Esophagus (tissue), 2 donors: ENCODE measurements at regions not wholly inside any gene's neighbourhood (a gene's known extent, or its start where the extent isn't known, plus 50 kb on each side); places are given as distances from the start of the nearest gene placed in this dataset.

Experiments
- H3K27ac ChIP-seq, 2 donors: one replicate each; pipeline ENCODE4 v1.5.1; 2013; ENCODE audit warnings: low read depth in 2 of 2, mild to moderate bottlenecking in 2 of 2, inconsistent platforms in 1 of 2, low read length in 1 of 2, moderate library complexity in 1 of 2
- H3K27me3 ChIP-seq, 2 donors: one replicate each; pipeline ENCODE4 v1.6.1; 2013; ENCODE audit warnings: low read length in 2 of 2, control low read depth in 1 of 2, mild to moderate bottlenecking in 1 of 2; ENCODE audit not compliant: insufficient read depth in 2 of 2, control insufficient read depth in 1 of 2
- H3K36me3 ChIP-seq, 2 donors: one replicate each; pipeline ENCODE4 v1.6.1; 2013; ENCODE audit warnings: low read length in 1 of 2; ENCODE audit not compliant: control insufficient read depth in 2 of 2, insufficient read depth in 2 of 2
- H3K4me1 ChIP-seq, 2 donors: one replicate each; pipeline ENCODE4 v1.6.1; 2013; ENCODE audit warnings: low read length in 1 of 2; ENCODE audit not compliant: control insufficient read depth in 2 of 2, insufficient read depth in 2 of 2
- H3K4me3 ChIP-seq, 2 donors: one replicate each; pipeline ENCODE4 v1.5.1; 2013; ENCODE audit warnings: low read length in 2 of 2, mild to moderate bottlenecking in 2 of 2, low read depth in 1 of 2, moderate library complexity in 1 of 2
- H3K9me3 ChIP-seq, 2 donors: one replicate each; pipeline ENCODE4 v1.6.1; 2013; ENCODE audit warnings: mild to moderate bottlenecking in 2 of 2, low read depth in 1 of 2, low read length in 1 of 2, moderate library complexity in 1 of 2; ENCODE audit not compliant: control insufficient read depth in 2 of 2, insufficient read depth in 1 of 2
- WGBS, 2 donors: extraction: QIAGEN DNeasy Blood & Tissue Kit; methylation state at CpG; one replicate each; pipeline ENCODE4 v1.1.7; 2013; 5-methylcytosine and 5-hydroxymethylcytosine counted together
- donor health status: healthy with polysubstance abuse.
- donor health status: Bipolar disorder and iron deficiency.

DNA sequence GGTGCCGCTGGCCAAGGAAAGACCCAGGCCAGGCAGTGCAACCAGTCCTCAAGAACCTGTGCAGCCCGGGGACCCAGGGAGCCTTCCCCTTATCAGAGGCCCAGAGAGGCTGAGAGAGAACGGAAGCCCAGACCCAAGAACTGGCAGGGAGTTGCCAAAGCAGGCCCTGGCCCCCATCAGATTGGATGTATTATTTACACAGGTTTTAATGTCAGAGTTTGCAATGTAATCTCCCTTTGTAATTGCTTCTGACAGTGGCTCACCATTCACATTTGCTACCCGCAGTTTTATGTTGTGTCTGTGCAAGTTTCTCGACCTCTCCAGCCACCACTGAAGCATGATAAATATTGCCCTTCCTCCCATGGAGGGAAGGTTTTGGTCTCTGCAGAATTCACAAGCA is 660.9 kb downstream of the LIG4 start:
- Histone ChIP-seq H3K27me3 (no peaks in the 10 kb centered on the region), H3K9me3 (peaks cover 2% of the 10 kb centered on the region in 2 donors), H3K4me1 (no peaks in the 10 kb centered on the region), H3K27ac (no peak overlapping the region), H3K36me3 (no peaks in the 10 kb centered on the region), H3K4me3 (no peak overlapping the region)
- 51 to 60% methylated on average over 5 of the region's 5 CpGs for WGBS, 2 donors

DNA sequence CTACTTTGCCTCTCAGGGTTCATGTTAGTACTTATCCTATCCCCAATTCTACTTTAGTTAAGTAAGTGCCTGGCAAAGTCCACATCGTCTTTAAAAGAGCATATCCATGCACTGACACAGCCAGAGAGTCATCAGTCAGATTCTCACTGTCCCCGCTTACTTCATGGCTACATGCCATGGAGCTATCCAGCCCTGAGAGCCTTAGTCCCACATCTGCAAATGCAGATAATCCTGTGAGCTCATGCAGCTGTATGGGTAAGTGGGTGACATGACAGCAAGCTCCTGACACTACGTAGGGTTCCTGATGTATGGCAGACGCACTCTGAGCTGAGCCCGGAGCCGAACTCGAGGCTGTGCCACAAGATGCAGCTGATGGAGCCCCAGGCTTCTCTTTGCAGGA is 661.5 kb downstream of the LIG4 start:
- no peaks in the 10 kb centered on the region for H3K4me1 ChIP-seq
- 71 to 73% methylated on average over 7 of the region's 7 CpGs for WGBS, 2 donors
- H3K9me3 ChIP-seq: peaks cover 2% of the 10 kb centered on the region in 2 donors
- H3K27ac ChIP-seq: no peak overlapping the region
- H3K36me3 ChIP-seq: no peaks in the 10 kb centered on the region
- H3K4me3 ChIP-seq: no peak overlapping the region
- no peaks in the 10 kb centered on the region for H3K27me3 ChIP-seq

DNA sequence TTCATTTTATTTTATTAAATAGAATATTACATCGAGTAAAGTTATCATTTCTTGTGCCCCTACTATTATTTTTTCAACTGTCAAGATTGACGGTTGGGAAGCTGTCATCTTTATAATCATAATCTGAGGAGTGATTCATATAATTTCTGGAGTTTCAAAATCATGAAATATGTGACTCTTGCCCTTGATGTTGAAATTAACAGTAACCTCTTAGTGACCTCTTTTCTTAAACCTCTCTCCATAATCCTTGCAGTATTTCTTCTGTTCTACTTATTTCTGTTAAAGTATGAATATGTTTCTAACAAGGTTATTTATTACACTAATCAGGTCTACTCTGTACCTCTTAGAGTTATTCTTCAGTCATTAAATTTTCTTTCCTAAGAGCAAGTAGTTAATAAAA is 663.8 kb downstream of the LIG4 start:
- WGBS, 2 donors: 60 to 73% methylated on average over 2 of the region's 2 CpGs
- Histone ChIP-seq H3K4me3 (no peak overlapping the region), H3K9me3 (peaks cover 2% of the 10 kb centered on the region in 2 donors), H3K36me3 (no peaks in the 10 kb centered on the region), H3K27ac (no peak overlapping the region), H3K27me3 (no peaks in the 10 kb centered on the region), H3K4me1 (no peaks in the 10 kb centered on the region)

DNA sequence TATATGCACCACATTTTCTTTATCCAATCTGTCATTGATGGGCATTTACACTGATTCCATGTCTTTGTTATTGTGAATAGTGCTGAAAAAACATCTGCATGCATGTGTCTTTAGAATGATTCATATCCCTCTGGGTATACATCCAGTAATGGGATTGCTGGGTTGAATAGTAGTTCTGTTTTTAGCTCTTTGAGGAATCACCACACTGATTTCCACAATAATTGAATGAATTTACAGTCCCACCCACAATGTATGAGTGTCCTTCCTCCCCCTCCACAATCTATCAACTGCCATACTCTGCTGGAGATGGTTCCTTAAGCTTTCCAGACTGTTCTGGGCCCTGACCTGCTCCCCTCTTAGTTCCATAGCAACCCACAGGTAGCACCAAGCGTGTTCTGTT is 667.0 kb downstream of the LIG4 start:
- Histone ChIP-seq H3K36me3 (no peaks in the 10 kb centered on the region), H3K27me3 (no peaks in the 10 kb centered on the region), H3K4me3 (no peak overlapping the region), H3K4me1 (no peaks in the 10 kb centered on the region), H3K9me3 (peaks cover 0 to 4% of the 10 kb centered on the region in 2 donors), H3K27ac (no peak overlapping the region)
- WGBS, 2 donors: 45 to 50% methylated on average over 1 of the region's 1 CpG

DNA sequence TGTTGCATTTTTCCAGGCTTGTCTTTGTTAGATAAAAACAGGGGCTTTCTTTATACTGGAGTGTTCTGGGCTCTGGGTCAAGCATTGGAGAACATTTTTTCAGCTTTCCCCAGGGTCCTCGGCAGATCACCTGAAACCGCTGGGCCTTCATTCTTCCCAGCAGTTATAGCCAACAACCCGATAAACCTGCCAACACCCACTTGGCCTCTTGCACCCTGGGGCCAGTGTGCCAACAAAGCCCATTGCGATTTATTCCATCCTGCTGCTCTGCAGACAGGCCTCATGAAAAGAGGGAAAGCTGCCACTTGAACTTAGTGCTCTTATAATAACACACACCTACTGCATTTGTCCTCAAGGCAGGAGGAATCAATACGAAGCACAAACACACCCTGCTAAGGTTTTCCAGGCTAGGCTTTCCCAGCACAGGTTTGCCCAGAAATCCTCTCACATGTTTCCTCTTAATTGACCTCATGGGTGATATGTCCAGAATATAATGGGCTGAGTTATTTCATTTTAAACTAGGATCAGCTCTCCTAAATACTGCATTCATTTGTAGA is 669.3 kb downstream of the LIG4 start:
- 61 to 68% methylated on average over 5 of the region's 5 CpGs for WGBS, 2 donors
- Histone ChIP-seq H3K9me3 (peaks cover 0 to 4% of the 10 kb centered on the region in 2 donors), H3K36me3 (no peaks in the 10 kb centered on the region), H3K4me3 (no peak overlapping the region), H3K27me3 (no peaks in the 10 kb centered on the region), H3K27ac (no peak overlapping the region), H3K4me1 (no peaks in the 10 kb centered on the region)

DNA sequence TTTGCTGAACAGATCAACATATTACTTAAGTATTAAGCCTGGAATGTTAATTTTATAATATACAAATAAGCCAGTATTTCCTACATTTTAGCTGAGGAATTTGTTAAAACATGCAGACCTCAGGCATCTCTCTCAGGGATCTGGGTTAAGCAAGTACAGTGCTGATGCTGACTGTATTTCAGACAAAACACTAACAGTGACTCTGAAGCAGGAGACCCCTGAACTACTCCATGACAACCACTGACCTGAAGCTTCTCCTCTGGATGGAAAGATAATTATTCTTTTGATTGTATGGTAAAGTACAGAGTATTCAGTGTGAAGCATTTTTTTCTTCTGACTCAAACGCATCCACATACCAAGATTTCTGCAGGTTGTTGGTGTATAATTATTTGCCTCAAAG is 680.8 kb downstream of the LIG4 start:
- no peak overlapping the region for H3K27ac ChIP-seq
- H3K27me3 ChIP-seq: no peaks in the 10 kb centered on the region
- H3K36me3 ChIP-seq: no peaks in the 10 kb centered on the region
- no peak overlapping the region for H3K4me3 ChIP-seq
- no peaks in the 10 kb centered on the region for H3K9me3 ChIP-seq
- 66 to 80% methylated on average over 1 of the region's 1 CpG for whole genome bisulfite sequencing, 2 donors
- no peaks in the 10 kb centered on the region for H3K4me1 ChIP-seq

DNA sequence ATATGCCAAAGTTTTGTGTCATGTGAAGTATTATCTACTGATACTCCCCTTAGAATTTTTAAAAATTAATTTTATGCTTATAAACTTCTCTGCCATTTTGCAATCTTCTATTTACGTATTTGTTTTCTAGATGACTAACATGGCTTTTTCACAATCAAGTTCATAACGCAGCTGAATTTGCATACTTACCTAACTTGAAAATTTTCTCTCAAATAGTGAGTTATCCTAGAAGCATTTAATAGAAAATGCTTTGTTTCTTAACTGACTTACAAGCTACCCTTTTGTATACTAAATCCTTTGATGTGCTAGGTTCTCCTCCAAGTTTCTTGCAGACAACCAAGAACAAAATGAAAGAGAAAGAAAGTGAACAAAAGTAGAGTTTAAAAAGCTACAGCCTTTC is 683.5 kb downstream of the LIG4 start:
- Histone ChIP-seq H3K36me3 (no peaks in the 10 kb centered on the region), H3K4me3 (no peak overlapping the region), H3K27me3 (no peaks in the 10 kb centered on the region), H3K4me1 (no peaks in the 10 kb centered on the region), H3K27ac (no peak overlapping the region), H3K9me3 (no peaks in the 10 kb centered on the region)
- 72 to 76% methylated on average over 2 of the region's 2 CpGs for WGBS, 2 donors

DNA sequence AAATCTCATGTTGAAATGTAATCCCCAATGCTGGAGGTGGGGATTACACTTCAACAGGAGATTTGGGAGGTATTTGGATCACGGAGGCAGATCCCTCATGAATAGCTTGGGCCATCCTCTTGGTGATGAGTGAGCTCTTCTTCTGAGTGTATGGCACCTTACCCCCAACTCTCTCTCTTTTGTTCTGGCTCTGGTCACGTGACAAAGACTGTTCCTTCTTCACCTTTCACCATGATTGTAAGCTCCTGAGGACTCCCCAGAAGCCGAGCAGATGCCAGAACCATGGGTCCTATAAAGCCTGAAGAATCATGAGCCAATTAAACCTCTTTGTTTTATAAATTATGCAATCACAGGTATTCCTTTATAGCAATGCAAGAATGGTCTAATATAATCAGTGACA is 684.2 kb downstream of the LIG4 start:
- Histone ChIP-seq H3K27me3 (no peaks in the 10 kb centered on the region), H3K4me1 (no peaks in the 10 kb centered on the region), H3K9me3 (no peaks in the 10 kb centered on the region), H3K4me3 (no peak overlapping the region), H3K36me3 (no peaks in the 10 kb centered on the region), H3K27ac (no peak overlapping the region)
- WGBS, 2 donors: 56 to 62% methylated on average over 3 of the region's 3 CpGs

DNA sequence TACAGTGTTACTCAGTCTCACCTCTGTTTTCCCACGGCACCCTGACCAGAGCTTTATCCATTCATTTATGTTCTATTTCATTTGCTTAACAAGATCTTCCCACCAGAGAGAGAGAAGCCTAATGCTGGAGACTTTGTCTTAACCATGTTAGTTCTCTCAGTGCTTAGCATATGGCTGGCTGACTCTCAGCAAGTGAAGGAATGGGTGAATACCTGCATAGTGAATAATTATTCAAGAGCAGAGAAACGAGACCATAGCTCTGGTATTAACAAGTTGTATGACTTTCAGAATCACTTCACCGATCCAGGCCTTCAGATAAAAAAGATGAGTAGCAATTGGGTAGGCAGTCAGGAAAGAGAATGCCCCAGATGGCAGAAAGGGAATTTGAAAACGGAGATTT is 686.3 kb downstream of the LIG4 start:
- Histone ChIP-seq H3K9me3 (no peaks in the 10 kb centered on the region), H3K27me3 (no peaks in the 10 kb centered on the region), H3K27ac (no peak overlapping the region), H3K36me3 (no peaks in the 10 kb centered on the region), H3K4me3 (no peak overlapping the region), H3K4me1 (no peaks in the 10 kb centered on the region)
- 67 to 69% methylated on average over 4 of the region's 4 CpGs for WGBS, 2 donors

DNA sequence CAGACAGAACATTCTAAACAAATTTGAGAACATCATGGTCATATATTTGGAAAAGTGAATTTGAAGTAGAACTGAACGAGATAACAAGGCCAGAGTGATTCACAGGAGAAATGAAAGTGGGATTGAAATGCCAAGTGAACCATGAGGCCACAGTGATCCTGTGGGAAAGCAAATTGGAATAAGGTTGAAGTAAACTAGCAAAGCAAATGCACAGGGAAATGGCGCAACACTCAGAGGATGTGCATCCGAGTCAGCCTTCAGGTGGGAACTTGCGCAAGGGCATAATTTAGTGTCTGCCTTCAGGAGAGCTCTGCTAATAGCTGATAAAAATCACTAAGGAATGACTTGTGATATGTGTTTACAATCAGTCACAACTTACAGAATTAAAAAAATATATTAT is 696.6 kb downstream of the LIG4 start:
- no peak overlapping the region for H3K27ac ChIP-seq
- no peaks in the 10 kb centered on the region for H3K36me3 ChIP-seq
- H3K4me1 ChIP-seq: no peaks in the 10 kb centered on the region
- H3K27me3 ChIP-seq: no peaks in the 10 kb centered on the region
- H3K9me3 ChIP-seq: peaks cover 2 to 4% of the 10 kb centered on the region in 2 donors
- H3K4me3 ChIP-seq: no peak overlapping the region
- WGBS, 2 donors: 85 to 88% methylated on average over 4 of the region's 4 CpGs
